H1 (cell line): ENCODE measurements at regions not wholly inside any gene's neighbourhood (a gene's known extent, or its start where the extent isn't known, plus 50 kb on each side); places are given as distances from the start of the nearest gene placed in this dataset.

ENCODE experiments used
- CTCF ChIA-PET: fragments of 300-600 bp; sonication (Branson Sonifier 250); formaldehyde crosslinking; loops from one replicate; lab custom pipeline; 2021; ENCODE audit not compliant: partially characterized antibody; lab: Charles Lee
- POLR2A ChIA-PET: fragments of 300-600 bp; sonication (Branson Sonifier 250); formaldehyde crosslinking; loops from one replicate; lab custom pipeline; 2021; ENCODE audit warnings: inconsistent platforms; ENCODE audit not compliant: partially characterized antibody; lab: Charles Lee
- DNase-seq, 2 experiments: peaks; one replicate each; pipeline versions ENCODE4 v3.0.0 to v3.0.0-alpha.2; 2010 to 2022; ENCODE audit warnings: low spot score in 2 of 2, low read depth in 1 of 2, mixed read lengths in 1 of 2
- FAIRE-seq: peaks from 2 replicates; lab custom pipeline; 2011; peaks lifted over from hg19 to GRCh38; lab: Jason Lieb, UNC
- H2AFZ ChIP-seq: 2 replicates; pipeline ENCODE4 v1.8.1; 2012; ENCODE audit warnings: low read length, inconsistent platforms
- H2AK5ac ChIP-seq: 2 replicates; pipeline ENCODE4 v1.6.1; 2013; ENCODE audit warnings: low read depth, low read length
- H2BK120ac ChIP-seq: replicated peaks from 2 replicates; pipeline ENCODE3; 2013; ENCODE audit warnings: low read depth, low read length, inconsistent platforms
- H2BK12ac ChIP-seq: 2 replicates; pipeline ENCODE4 v1.6.1; 2013; ENCODE audit warnings: low read depth, low read length
- H2BK15ac ChIP-seq: 2 replicates; pipeline ENCODE4 v1.6.1; 2013; ENCODE audit warnings: low read length
- H2BK20ac ChIP-seq: 2 replicates; pipeline ENCODE4 v1.6.1; 2013; ENCODE audit warnings: low read length
- H2BK5ac ChIP-seq: 2 replicates; pipeline ENCODE4 v1.6.1; 2013; ENCODE audit warnings: low read depth, low read length
- H3K14ac ChIP-seq: 2 replicates; pipeline ENCODE4 v1.6.1; 2013; ENCODE audit warnings: inconsistent platforms; ENCODE audit not compliant: insufficient read length
- H3K18ac ChIP-seq: 2 replicates; pipeline ENCODE4 v1.6.1; 2013; ENCODE audit warnings: low read length; ENCODE audit errors: extremely low read depth
- H3K23ac ChIP-seq: 2 replicates; pipeline ENCODE4 v1.6.1; 2013; ENCODE audit warnings: inconsistent platforms; ENCODE audit not compliant: insufficient read length
- H3K23me2 ChIP-seq: 2 replicates; pipeline ENCODE4 v1.6.1; 2013; ENCODE audit warnings: low read depth, low read length
- H3K27ac ChIP-seq: 2 replicates; pipeline ENCODE4 v1.6.1; 2011; ENCODE audit warnings: low read depth, low read length, inconsistent platforms
- H3K27me3 ChIP-seq, 4 experiments: replicated peaks in 1 of 4; 1 replicate in 1 of 4; 2 replicates in 3 of 4; pipeline versions ENCODE4 v1.6.1 to v1.8.1; 2011 to 2013; ENCODE audit warnings: low read length in 3 of 4, mild to moderate bottlenecking in 3 of 4, inconsistent platforms in 2 of 4, mixed read lengths in 2 of 4, moderate library complexity in 1 of 4; ENCODE audit not compliant: control insufficient read depth in 3 of 4, insufficient read depth in 3 of 4; ENCODE audit errors: extremely low read depth in 1 of 4
- H3K36me3 ChIP-seq, 4 experiments: 2 replicates each; pipeline versions ENCODE4 v1.6.1 to v1.8.1; 2011 to 2013; ENCODE audit warnings: mild to moderate bottlenecking in 4 of 4, low read length in 3 of 4, moderate library complexity in 2 of 4, control low read depth in 1 of 4, inconsistent platforms in 1 of 4; ENCODE audit not compliant: insufficient read depth in 4 of 4, control insufficient read depth in 2 of 4
- H3K4ac ChIP-seq: replicated peaks from 2 replicates; pipeline ENCODE3; 2013; ENCODE audit warnings: low read length, low read depth, mixed read lengths, inconsistent platforms; ENCODE audit not compliant: insufficient read length
- H3K4me1 ChIP-seq, 4 experiments: replicated peaks in 1 of 4; 1 replicate in 1 of 4; 2 replicates in 3 of 4; pipeline versions ENCODE4 v1.6.1 to v1.8.1; 2011 to 2013; ENCODE audit warnings: low read length in 3 of 4, inconsistent platforms in 2 of 4, mixed read lengths in 1 of 4; ENCODE audit not compliant: insufficient read depth in 4 of 4, control insufficient read depth in 3 of 4
- H3K4me2 ChIP-seq, 2 experiments: 2 replicates each; pipeline versions ENCODE4 v1.6.1 to v1.8.1; 2011 to 2013; ENCODE audit warnings: low read depth in 2 of 2, low read length in 2 of 2, control low read depth in 1 of 2, inconsistent platforms in 1 of 2, mild to moderate bottlenecking in 1 of 2; ENCODE audit not compliant: insufficient read depth in 1 of 2
- H3K4me3 ChIP-seq, 4 experiments: fragments of 200-600, 300-600 bp in 1 of 4; sonication (generic), shearing (Covaris generic), sonication (Bioruptor Twin) in 1 of 4; 2 replicates each; pipeline versions ENCODE4 v1.5.1 to v1.8.1; 2011 to 2016; ENCODE audit warnings: low read length in 4 of 4, low read depth in 3 of 4, control low read depth in 2 of 4, inconsistent platforms in 2 of 4, mild to moderate bottlenecking in 2 of 4, mixed read lengths in 1 of 4, moderate library complexity in 1 of 4; ENCODE audit not compliant: insufficient read depth in 2 of 4; ENCODE audit errors: extremely low read depth in 1 of 4
- H3K56ac ChIP-seq: replicated peaks from 2 replicates; pipeline ENCODE3; 2013; ENCODE audit warnings: low read depth, mild to moderate bottlenecking, mixed read lengths, low read length, inconsistent platforms; ENCODE audit not compliant: insufficient read length
- H3K79me1 ChIP-seq: 2 replicates; pipeline ENCODE4 v1.6.1; 2013; ENCODE audit warnings: low read depth, low read length, control low read depth
- H3K79me2 ChIP-seq, 2 experiments: 2 replicates each; pipeline versions ENCODE4 v1.6.1 to v1.8.1; 2012 to 2013; ENCODE audit warnings: low read length in 2 of 2, mild to moderate bottlenecking in 2 of 2, inconsistent platforms in 1 of 2; ENCODE audit not compliant: insufficient read depth in 2 of 2, control insufficient read depth in 1 of 2
- H3K9ac ChIP-seq, 4 experiments: replicated peaks in 1 of 4; 1 replicate in 1 of 4; 2 replicates in 3 of 4; pipeline versions ENCODE4 v1.6.1 to v1.8.1; 2011 to 2013; ENCODE audit warnings: low read depth in 3 of 4, low read length in 3 of 4, control low read depth in 2 of 4, mild to moderate bottlenecking in 2 of 4, moderate library complexity in 2 of 4, inconsistent platforms in 1 of 4; ENCODE audit errors: extremely low read depth in 1 of 4
- H3K9me3 ChIP-seq, 2 experiments: 2 replicates each; pipeline versions ENCODE4 v1.6.1 to v1.8.1; 2012 to 2013; ENCODE audit warnings: mild to moderate bottlenecking in 2 of 2, moderate library complexity in 2 of 2, control low read depth in 1 of 2, inconsistent platforms in 1 of 2, low read depth in 1 of 2, low read length in 1 of 2, mixed read lengths in 1 of 2; ENCODE audit not compliant: insufficient read depth in 2 of 2
- H4K20me1 ChIP-seq, 2 experiments: replicated peaks in 1 of 2; 2 replicates each; pipeline versions ENCODE3 to v1.8.1; 2011 to 2013; ENCODE audit warnings: inconsistent platforms in 2 of 2, low read length in 2 of 2, mild to moderate bottlenecking in 1 of 2; ENCODE audit not compliant: insufficient read depth in 2 of 2, control insufficient read depth in 1 of 2
- H4K5ac ChIP-seq: 2 replicates; pipeline ENCODE4 v1.6.1; 2013; ENCODE audit warnings: low read length, low read depth, mixed read lengths, inconsistent platforms; ENCODE audit not compliant: insufficient read length
- H4K8ac ChIP-seq: 2 replicates; pipeline ENCODE4 v1.8.0; 2013; ENCODE audit warnings: mild to moderate bottlenecking, moderate library complexity, low read length, inconsistent platforms; ENCODE audit not compliant: insufficient read depth; ENCODE audit errors: extremely low read depth
- H4K91ac ChIP-seq: replicated peaks from 2 replicates; pipeline ENCODE3; 2013; ENCODE audit warnings: low read length, mixed read lengths, inconsistent platforms; ENCODE audit not compliant: insufficient read length
- ASH2L ChIP-seq: fragments of 200-600, 300-600 bp; sonication (generic); IDR thresholded peaks from one replicate; pipeline ENCODE4 v1.7.1; 2017; ENCODE audit warnings: low read length
- CBX5 ChIP-seq: fragments of 300-800, 300-1000 bp; sonication (generic); IDR thresholded peaks from 2 replicates; pipeline ENCODE4 v1.7.1; 2016; ENCODE audit warnings: antibody characterized with exemption, low read length, low read depth
- E2F6 ChIP-seq: IDR thresholded peaks from 2 replicates; pipeline ENCODE4 v1.6.1; 2012; ENCODE audit warnings: inconsistent platforms
- EGR1 ChIP-seq: IDR thresholded peaks from 2 replicates; pipeline ENCODE4 v1.6.1; 2011; ENCODE audit warnings: low read depth, low read length, borderline replicate concordance
- KDM1A ChIP-seq: fragments of 200-600, 300-600 bp; sonication (generic); IDR thresholded peaks from 2 replicates; pipeline ENCODE4 v1.7.1; 2016; ENCODE audit warnings: mild to moderate bottlenecking, low read length, borderline replicate concordance
- PHF8 ChIP-seq: fragments of 200-600 bp; sonication (generic); conservative IDR thresholded peaks from 2 replicates; pipeline ENCODE4 v1.7.1; 2012; ENCODE audit warnings: low read depth, mild to moderate bottlenecking, inconsistent platforms, low read length, moderate library complexity
- RBBP5 ChIP-seq: IDR thresholded peaks from 2 replicates; pipeline ENCODE4 v1.7.1; 2012; ENCODE audit warnings: low read depth, mild to moderate bottlenecking, inconsistent platforms, low read length, moderate library complexity, borderline replicate concordance
- WGBS, 2 experiments: shearing (Covaris generic) in 1 of 2; methylation state at CpG; one replicate each; pipeline versions ENCODE4 v1.1.6 to v1.1.7; 2013 to 2015; ENCODE audit warnings: low lambda C conversion rate in 2 of 2, mixed read lengths in 2 of 2, inconsistent platforms in 1 of 2, low coverage in 1 of 2, missing lambda C conversion rate in 1 of 2; ENCODE audit not compliant: insufficient replicate concordance in 2 of 2, insufficient coverage in 1 of 2, insufficient read length in 1 of 2; ENCODE audit errors: extremely low coverage in 1 of 2, missing lambda C conversion rate in 1 of 2; 5-methylcytosine and 5-hydroxymethylcytosine counted together

DNA sequence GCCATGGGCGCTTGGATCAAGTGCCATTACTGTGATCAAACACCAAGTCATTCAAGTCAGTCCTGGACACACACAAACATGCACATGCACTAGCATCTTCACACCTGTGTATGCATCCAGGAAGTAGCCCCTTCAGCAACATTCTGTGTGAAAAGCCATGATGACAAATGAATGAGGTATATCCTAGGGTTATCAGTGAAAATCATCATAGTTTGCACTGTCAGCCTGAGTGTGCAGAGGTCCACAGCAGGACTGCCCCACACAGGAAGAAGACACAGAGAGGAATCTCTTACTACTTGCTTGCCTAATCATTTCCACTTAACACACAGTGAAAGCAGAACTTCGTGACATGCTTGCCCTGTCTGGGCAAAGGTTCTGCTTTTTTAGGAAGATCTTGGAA lies 184.0 kb upstream of the ADO start:
- H2AFZ ChIP-seq = no peak overlapping the region
- H4K8ac ChIP-seq = no peak overlapping the region
- 81% methylated on average over 2 of the region's 2 CpGs; no CpG with 5 or more reads in 1 of the 2 experiments for WGBS, 2 experiments
- ChIA-PET CTCF (interaction anchor here (1.2 to 2.4 kb wide), 4 partner anchors 11 to 199 kb away, joined by 3 to 20 read pairs (median 4); no protein-coding TSS in a partner anchor), POLR2A (interaction anchor here (1.0 kb wide), 1 partner anchor 12 kb away, joined by 3 read pairs; no protein-coding TSS in a partner anchor)
- H3K23ac ChIP-seq = no peak overlapping the region
- FAIRE-seq = no peak
- no peak overlapping the region for H3K14ac ChIP-seq
- peaks cover 0 to 5% (median 1%) of the 10 kb centered on the region in 4 experiments; a peak in 2 of 7 replicates for H3K4me1 ChIP-seq
- H3K56ac ChIP-seq = no peak overlapping the region
- no peak overlapping the region for H3K18ac ChIP-seq
- no peak overlapping the region for H3K9ac ChIP-seq
- no peaks in the 10 kb centered on the region for H3K36me3 ChIP-seq
- no peak overlapping the region for H3K27ac ChIP-seq
- H4K5ac ChIP-seq = no peak overlapping the region
- TF ChIP-seq E2F6 (no peak), CBX5 (no peak), RBBP5 (no peak), PHF8 (no peak), ASH2L (no peak), EGR1 (no peak), KDM1A (no peak)
- no peak overlapping the region for H3K4me2 ChIP-seq
- no peak overlapping the region for H2BK12ac ChIP-seq
- no peaks in the 10 kb centered on the region for H3K79me2 ChIP-seq
- no peaks in the 10 kb centered on the region for H3K9me3 ChIP-seq
- H4K20me1 ChIP-seq = no peaks in the 10 kb centered on the region
- no peak overlapping the region for H3K4me3 ChIP-seq
- H2AK5ac ChIP-seq = no peak overlapping the region
- no peak overlapping the region for H2BK15ac ChIP-seq
- no peak overlapping the region for H2BK5ac ChIP-seq
- DNase-seq = no peak
- no peak overlapping the region for H4K91ac ChIP-seq
- no peaks in the 10 kb centered on the region for H3K27me3 ChIP-seq
- no peak overlapping the region for H2BK20ac ChIP-seq
- H2BK120ac ChIP-seq = no peak overlapping the region
- H3K4ac ChIP-seq = no peak overlapping the region
- no peaks in the 10 kb centered on the region; the same call in none of the 2 replicates for H3K23me2 ChIP-seq
- H3K79me1 ChIP-seq = no peaks in the 10 kb centered on the region
